Neural cell (in vitro differentiated cells): ENCODE measurements at regions not wholly inside any gene's neighbourhood (a gene's known extent, or its start where the extent isn't known, plus 50 kb on each side); places are given as distances from the start of the nearest gene placed in this dataset.

Source experiments
- H2AFZ ChIP-seq: fragments of 200-600, 300-800 bp; sonication (generic), shearing (Covaris generic); 2 replicates; pipeline ENCODE4 v1.6.0; 2014; ENCODE audit warnings: low read depth, mild to moderate bottlenecking, antibody characterized with exemption, low read length, moderate library complexity
- H3F3A ChIP-seq: fragments of 200-600 bp; shearing (Covaris generic); 2 replicates; pipeline ENCODE4 v1.6.1; 2016; ENCODE audit warnings: mild to moderate bottlenecking, moderate library complexity, mixed read lengths, antibody characterized with exemption, low read length; ENCODE audit not compliant: insufficient read depth, poor library complexity, severe bottlenecking
- H3K27ac ChIP-seq: fragments of 200-600, 300-800 bp; sonication (generic), shearing (Covaris generic); 2 replicates; pipeline ENCODE4 v1.5.1; 2014; ENCODE audit warnings: mild to moderate bottlenecking, low read length, moderate library complexity
- H3K27me3 ChIP-seq: fragments of 300-800, 200-600 bp; sonication (generic), shearing (Covaris generic); 2 replicates; pipeline ENCODE4 v1.6.0; 2014; ENCODE audit warnings: mild to moderate bottlenecking, low read depth, low read length, moderate library complexity; ENCODE audit not compliant: insufficient read depth
- H3K36me3 ChIP-seq: fragments of 300-800, 200-600 bp; sonication (generic), shearing (Covaris generic); 2 replicates; pipeline ENCODE4 v1.5.1; 2014; ENCODE audit warnings: mild to moderate bottlenecking, antibody characterized with exemption, low read length, moderate library complexity; ENCODE audit not compliant: insufficient read depth
- H3K4me2 ChIP-seq: fragments of 300-800, 200-600 bp; sonication (generic), shearing (Covaris generic); 2 replicates; pipeline ENCODE4 v1.6.0; 2014; ENCODE audit warnings: mild to moderate bottlenecking, low read length
- H3K4me3 ChIP-seq: fragments of 300-800, 200-600 bp; sonication (generic), shearing (Covaris generic); 2 replicates; pipeline ENCODE4 v1.5.1; 2014; ENCODE audit warnings: mild to moderate bottlenecking, low read length, moderate library complexity
- H3K79me2 ChIP-seq: fragments of 200-600 bp; shearing (Covaris generic); replicated peaks from 2 replicates; pipeline ENCODE4 v1.6.0; 2014; ENCODE audit warnings: mild to moderate bottlenecking, low read length, moderate library complexity; ENCODE audit not compliant: insufficient read depth
- H3K9ac ChIP-seq: fragments of 300-800, 200-600 bp; sonication (generic), shearing (Covaris generic); 2 replicates; pipeline ENCODE4 v1.6.1; 2016; ENCODE audit warnings: mild to moderate bottlenecking, low read length, mixed read lengths
- H3K9me2 ChIP-seq: fragments of 200-600 bp; shearing (Covaris generic); 2 replicates; pipeline ENCODE4 v1.6.1; 2016; ENCODE audit warnings: mild to moderate bottlenecking, low read length, mixed read lengths; ENCODE audit not compliant: insufficient read depth
- H3K9me3 ChIP-seq: fragments of 200-600, 300-800 bp; sonication (generic), shearing (Covaris generic); 2 replicates; pipeline ENCODE4 v1.6.1; 2016; ENCODE audit warnings: mild to moderate bottlenecking, mixed run types, low read length, moderate library complexity, mixed read lengths
- H4K20me1 ChIP-seq: fragments of 200-600 bp; shearing (Covaris generic); 2 replicates; pipeline ENCODE4 v1.6.1; 2016; ENCODE audit warnings: mild to moderate bottlenecking, mixed run types; ENCODE audit not compliant: insufficient read depth
- CTCF ChIP-seq: fragments of 450-650 bp; IDR thresholded peaks from 2 replicates; pipeline ENCODE4 v1.5.1; 2014; ENCODE audit warnings: antibody characterized with exemption, mild to moderate bottlenecking, moderate library complexity; ENCODE audit not compliant: poor library complexity, severe bottlenecking
- EP300 ChIP-seq: fragments of 450-650 bp; conservative IDR thresholded peaks from 2 replicates; pipeline ENCODE4 v1.6.1; 2014; ENCODE audit warnings: antibody characterized with exemption, mild to moderate bottlenecking, moderate library complexity; ENCODE audit not compliant: poor library complexity, severe bottlenecking
- EZH2 ChIP-seq: fragments of 200-600, 300-800 bp; shearing (Covaris generic), sonication (generic); IDR thresholded peaks from 2 replicates; pipeline ENCODE4 v1.6.1; 2014; ENCODE audit warnings: antibody characterized with exemption, low read length, borderline replicate concordance, mild to moderate bottlenecking; ENCODE audit not compliant: insufficient read depth, poor library complexity, severe bottlenecking
- MXI1 ChIP-seq: fragments of 450-650 bp; conservative IDR thresholded peaks from 2 replicates; pipeline ENCODE4 v1.6.1; 2014; ENCODE audit warnings: antibody characterized with exemption, mild to moderate bottlenecking; ENCODE audit not compliant: poor library complexity, severe bottlenecking
- POLR2AphosphoS5 ChIP-seq: IDR thresholded peaks from 2 replicates; pipeline ENCODE4 v1.6.1; 2012
- RAD21 ChIP-seq: fragments of 450-650 bp; conservative IDR thresholded peaks from 2 replicates; pipeline ENCODE4 v1.6.1; 2014; ENCODE audit warnings: antibody characterized with exemption, mild to moderate bottlenecking, moderate library complexity
- REST ChIP-seq: IDR thresholded peaks from 2 replicates; pipeline ENCODE4 v1.6.1; 2012; ENCODE audit warnings: borderline replicate concordance
- SMC3 ChIP-seq: fragments of 450-650 bp; conservative IDR thresholded peaks from 2 replicates; pipeline ENCODE4 v1.6.1; 2014; ENCODE audit warnings: antibody characterized with exemption, mild to moderate bottlenecking, moderate library complexity; ENCODE audit not compliant: poor library complexity
- TAF1 ChIP-seq: IDR thresholded peaks from 2 replicates; pipeline ENCODE4 v1.6.1; 2012; ENCODE audit warnings: low read depth

- Histone ChIP-seq H3K9ac (no peak overlapping the region), H4K20me1 (no peaks in the 10 kb centered on the region), H3K9me2 (no peaks in the 10 kb centered on the region), H3K9me3 (no peaks in the 10 kb centered on the region), H3F3A (no peaks in the 10 kb centered on the region), H3K27me3 (no peaks in the 10 kb centered on the region), H3K79me2 (no peaks in the 10 kb centered on the region), H3K4me2 (no peak overlapping the region), H3K4me3 (no peak overlapping the region), H2AFZ (no peak overlapping the region), H3K36me3 (no peaks in the 10 kb centered on the region), H3K27ac (no peak overlapping the region)
- TF ChIP-seq SMC3 (no peak), RAD21 (no peak), EZH2 (no peak), REST (no peak), CTCF (no peak), TAF1 (no peak), EP300 (no peak), POLR2AphosphoS5 (no peak), MXI1 (no peak)
Measured at GRCh38 chr5:3845230-3845629, 249.6 kb downstream of the IRX1 start.

GRCh38 chr5:3852161-3852916 is 256.7 kb downstream of the IRX1 start:
- Histone ChIP-seq H3K4me2 (no peak overlapping the region), H3K9me3 (no peaks in the 10 kb centered on the region), H3K36me3 (no peaks in the 10 kb centered on the region), H3K27ac (no peak overlapping the region), H3F3A (no peaks in the 10 kb centered on the region), H3K79me2 (no peaks in the 10 kb centered on the region), H4K20me1 (no peaks in the 10 kb centered on the region), H3K9me2 (no peaks in the 10 kb centered on the region), H3K27me3 (no peaks in the 10 kb centered on the region), H3K4me3 (no peak overlapping the region), H3K9ac (no peak overlapping the region), H2AFZ (no peak overlapping the region)
- TF ChIP-seq MXI1 (no peak), REST (no peak), EP300 (no peak), RAD21 (no peak), EZH2 (no peak), TAF1 (no peak), CTCF (no peak), SMC3 (no peak)
